ENCODE measurements at regions not wholly inside any gene's neighbourhood (a gene's known extent, or its start where the extent isn't known, plus 50 kb on each side); places are given as distances from the start of the nearest gene placed in this dataset.
A peak's percentile ranks its signal among the peaks of the same experiment; 100 is the strongest.

GRCh38 chr6:138609801-138610430, 110.6 kb upstream of the NHSL1 start (continued):
- TF ChIP-seq THAP7 (CRISPR knock-in tag; IDR thresholded peaks at IDR 0.05) (no peak), TBL1XR1 (IDR thresholded peaks at IDR 0.05; ENCODE audit: borderline replicate concordance, low read length, partially characterized antibody) (no peak), ZNF678 (CRISPR knock-in tag; IDR thresholded peaks at IDR 0.05) (no peak), ZNF800 (CRISPR knock-in tag; IDR thresholded peaks at IDR 0.05) (no peak), SP1 (IDR thresholded peaks at IDR 0.05) (no peak), SP1 (CRISPR knock-in tag; IDR thresholded peaks at IDR 0.05) (no peak), GATAD2A (CRISPR knock-in tag; IDR thresholded peaks at IDR 0.05) (peak; percentile 50; the same call in 1 of the 2 replicates), THYN1 (CRISPR knock-in tag; IDR thresholded peaks at IDR 0.05; ENCODE audit: borderline replicate concordance, low read depth) (no peak), SIX4 (CRISPR knock-in tag; IDR thresholded peaks at IDR 0.05) (no peak), FOXP4 (CRISPR knock-in tag; IDR thresholded peaks at IDR 0.05) (peak; percentile 68; the same call in 1 of the 2 replicates), ZNF639 (CRISPR knock-in tag; conservative IDR thresholded peaks at IDR 0.05) (no peak), CTCF (CRISPR knock-in tag; IDR thresholded peaks at IDR 0.05) (no peak), MIER3 (CRISPR knock-in tag; IDR thresholded peaks at IDR 0.05; ENCODE audit: borderline replicate concordance) (no peak), HOXD1 (CRISPR knock-in tag; IDR thresholded peaks at IDR 0.05) (no peak), SOX6 (IDR thresholded peaks at IDR 0.05) (no peak), SOX6 (CRISPR knock-in tag; IDR thresholded peaks at IDR 0.05) (peak; percentile 82), KAT8 (CRISPR knock-in tag; IDR thresholded peaks at IDR 0.05) (no peak), ZNF10 (CRISPR knock-in tag; IDR thresholded peaks at IDR 0.05; ENCODE audit: borderline replicate concordance, low read depth) (no peak), ZFX (CRISPR knock-in tag; IDR thresholded peaks at IDR 0.05; ENCODE audit: low read depth) (peak; percentile 30; the same call in 1 of the 2 replicates), ZFP36L2 (CRISPR knock-in tag; IDR thresholded peaks at IDR 0.05) (no peak), ZNF792 (CRISPR knock-in tag; IDR thresholded peaks at IDR 0.05) (peak; percentile 69; the same call in 1 of the 2 replicates), ZNF264 (CRISPR knock-in tag; IDR thresholded peaks at IDR 0.05) (no peak), ZC3H13 (CRISPR knock-in tag; IDR thresholded peaks at IDR 0.05) (peak; percentile 70; the same call in 1 of the 2 replicates)
